DMS 273 (cell line): ENCODE measurements at regions not wholly inside any gene's neighbourhood (a gene's known extent, or its start where the extent isn't known, plus 50 kb on each side); places are given as distances from the start of the nearest gene placed in this dataset.
A peak's percentile ranks its signal among the peaks of the same experiment; 100 is the strongest.

ENCODE experiments used
- DNase-seq: peaks from one replicate; lab custom pipeline; 2025; ENCODE audit not compliant: unreplicated experiment; lab: John Stamatoyannopoulos, UW

DNA sequence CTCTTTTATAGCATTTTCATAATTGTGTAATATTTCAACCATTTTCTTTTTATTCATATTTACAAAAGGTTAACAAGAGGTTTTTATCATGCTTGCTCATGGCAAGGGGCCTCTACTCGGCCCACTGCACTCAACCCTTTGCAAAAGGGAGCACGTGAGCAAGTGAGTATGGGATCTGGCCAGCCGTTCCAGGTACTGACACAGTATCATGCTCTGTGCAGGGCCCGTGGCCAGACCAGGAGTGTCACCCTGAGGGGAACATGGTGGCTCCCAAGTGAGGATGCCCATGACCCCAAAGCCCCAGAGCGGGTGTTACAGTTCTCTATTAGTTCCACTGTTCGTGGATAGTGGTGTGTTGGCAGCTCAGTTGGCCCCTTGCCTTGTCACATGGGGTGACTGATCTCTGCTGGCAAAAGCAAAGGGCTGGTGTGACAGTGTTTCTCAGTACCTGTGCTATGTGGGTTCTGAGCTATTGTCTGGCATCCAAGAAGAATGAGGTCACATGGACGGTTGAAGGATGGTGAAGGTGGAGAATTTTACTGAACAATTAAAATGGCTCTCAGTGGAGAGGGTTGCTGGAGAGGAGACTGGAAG is 777.2 kb upstream of the ADAMTS5 start:
- no peak for DNase-seq

DNA sequence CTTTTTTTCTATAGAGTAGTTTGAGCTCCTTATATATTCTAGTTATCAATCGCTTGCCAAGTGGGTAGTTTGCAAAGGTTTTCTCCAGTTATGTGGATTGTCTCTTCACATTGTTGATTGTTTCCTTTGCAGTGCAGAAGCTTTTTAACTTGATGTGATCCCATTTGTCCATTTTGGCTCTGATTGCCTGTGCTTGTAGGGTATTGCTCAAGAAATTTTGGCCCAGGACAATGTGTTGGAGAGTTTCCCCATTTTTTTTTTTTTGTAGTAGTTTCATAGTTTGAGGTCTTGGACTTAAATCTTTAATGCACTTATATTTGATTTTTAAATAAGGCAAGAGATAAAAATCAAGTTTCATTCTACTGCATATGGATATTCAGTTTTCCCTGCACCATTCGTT is 774.8 kb upstream of the ADAMTS5 start:
- DNase-seq: no peak

DNA sequence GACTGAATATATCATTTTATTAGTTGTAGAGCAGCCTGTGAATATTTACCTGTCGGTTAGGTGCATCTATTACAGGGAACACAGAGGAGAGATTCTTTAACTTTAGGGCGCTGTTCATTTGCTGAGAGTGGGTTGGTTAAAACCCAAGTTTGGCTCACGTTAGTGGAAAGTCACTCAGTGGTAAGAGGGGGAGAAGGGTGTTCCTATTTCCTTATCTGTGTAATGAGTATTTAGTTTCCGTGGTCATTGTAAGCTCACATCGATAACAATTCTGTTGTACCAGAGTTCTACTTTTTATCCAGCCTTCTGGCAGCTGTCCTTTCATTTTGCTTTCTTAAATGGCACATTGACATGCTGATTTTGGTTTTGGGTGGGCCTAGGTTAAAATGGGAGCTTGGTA is 773.2 kb upstream of the ADAMTS5 start:
- no peak for DNase-seq

DNA sequence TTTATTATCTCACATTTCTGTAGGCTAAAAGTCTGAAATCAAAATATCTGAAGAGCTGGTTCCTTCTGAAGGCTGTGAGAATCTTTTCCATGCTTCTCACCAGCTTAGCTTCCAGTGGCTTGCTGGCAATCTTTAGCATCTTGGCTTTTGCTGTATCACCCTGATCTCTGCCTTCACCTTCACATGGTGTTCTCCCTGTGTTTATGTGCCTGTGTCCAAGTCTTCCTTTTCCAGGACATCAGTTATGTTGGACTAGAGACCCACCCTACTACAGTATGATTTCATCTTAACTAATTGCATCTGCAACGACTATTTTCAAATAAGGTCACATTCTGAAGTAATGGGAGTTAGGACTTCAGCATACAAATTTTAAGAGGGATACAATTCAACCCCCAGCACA is 772.3 kb upstream of the ADAMTS5 start:
- no peak for DNase-seq

DNA sequence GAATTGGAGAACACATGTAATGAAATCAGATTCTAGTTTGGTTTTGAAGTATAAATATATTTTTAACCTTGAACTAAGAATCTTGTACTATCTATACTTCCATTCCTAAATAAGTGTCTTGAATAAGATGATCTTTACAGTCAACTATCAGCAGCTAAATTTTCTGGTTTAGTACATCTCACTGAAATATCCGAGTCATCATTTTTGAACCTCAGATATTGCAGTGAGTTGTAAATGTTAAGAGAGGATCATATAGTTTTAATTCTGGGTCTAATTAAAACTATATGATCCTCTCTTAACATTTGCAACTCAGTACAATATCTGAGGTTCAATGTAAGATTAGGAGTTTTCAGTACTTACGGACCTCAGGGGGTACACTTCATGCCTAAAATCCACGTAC is 768.8 kb upstream of the ADAMTS5 start:
- DNase-seq: no peak

DNA sequence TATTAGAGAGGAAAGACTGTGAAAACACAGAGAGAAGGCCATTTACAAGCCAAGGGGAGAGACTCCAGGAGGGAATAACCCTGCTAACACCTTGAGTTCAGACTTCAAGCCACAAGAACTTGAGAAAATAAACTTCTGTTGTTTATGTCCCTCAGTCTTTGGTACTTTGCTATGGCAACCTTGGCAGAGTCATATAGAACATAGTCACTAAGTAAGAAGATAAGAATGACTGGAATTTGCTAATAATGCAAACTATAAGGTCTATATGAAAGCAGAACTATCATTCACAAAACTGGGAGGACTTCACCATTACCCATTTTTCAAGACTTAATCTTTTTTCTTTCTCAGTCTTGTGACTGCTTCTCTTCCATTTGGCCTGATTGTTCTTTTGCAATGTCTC is 767.3 kb upstream of the ADAMTS5 start:
- DNase-seq: no peak

DNA sequence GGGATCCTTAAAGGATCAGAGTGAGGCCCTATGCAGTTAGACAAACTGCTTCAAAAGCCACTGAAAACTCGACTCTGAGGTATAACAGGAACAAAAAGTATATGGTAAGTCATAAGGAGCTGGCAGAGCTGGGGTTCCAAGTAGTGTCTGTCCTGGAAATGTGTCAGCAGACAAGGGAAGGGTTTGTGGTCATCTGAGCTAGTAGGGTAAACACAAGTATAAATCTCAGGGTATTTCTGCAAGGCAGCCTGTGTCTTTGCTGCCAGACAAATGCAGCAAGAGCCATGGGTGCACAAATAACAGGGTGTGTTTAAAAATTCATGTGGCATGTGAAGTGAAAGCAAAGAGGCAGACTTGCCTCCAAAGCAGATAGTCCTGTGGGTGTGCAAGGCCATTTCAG is 759.0 kb upstream of the ADAMTS5 start:
- DNase-seq: no peak

DNA sequence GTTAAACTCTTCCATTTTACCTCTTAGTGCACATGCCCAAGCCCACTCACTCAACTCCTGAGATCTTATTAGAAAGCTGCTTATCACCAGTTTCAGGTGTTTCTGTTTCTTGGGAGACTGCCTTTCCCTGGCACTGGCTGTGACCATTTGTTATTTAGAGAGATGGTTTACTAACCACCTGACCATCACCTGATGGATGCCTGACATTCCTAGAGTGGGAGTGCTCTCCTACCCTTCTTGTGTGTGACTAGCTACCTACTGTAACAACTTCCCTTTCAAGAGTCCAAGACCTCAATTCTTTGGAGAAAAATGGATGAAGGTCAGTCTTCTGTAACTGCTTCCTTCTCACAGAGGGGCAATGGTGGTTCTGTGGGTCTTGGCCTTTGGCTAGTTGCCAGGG is 755.2 kb upstream of the ADAMTS5 start:
- no peak for DNase-seq

DNA sequence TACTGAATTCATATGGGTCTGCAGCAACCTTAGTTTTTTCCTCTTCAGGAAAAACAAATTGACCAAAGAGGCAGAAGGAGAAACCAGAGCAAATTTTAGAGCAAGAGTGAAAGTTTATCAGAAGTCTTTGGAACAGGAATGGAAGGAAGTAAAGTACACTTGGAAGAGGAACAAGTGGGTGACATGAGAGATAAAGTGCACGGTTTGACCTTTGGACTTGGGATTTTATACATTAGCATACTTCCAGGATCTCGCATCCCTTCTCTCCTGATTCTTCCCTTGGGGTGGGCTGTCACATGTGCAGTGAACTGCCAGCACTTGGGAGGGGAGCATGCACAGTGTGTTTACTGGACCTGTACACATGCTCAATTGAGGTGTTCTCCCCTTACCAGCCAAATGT is 754.8 kb upstream of the ADAMTS5 start:
- DNase-seq: no peak

DNA sequence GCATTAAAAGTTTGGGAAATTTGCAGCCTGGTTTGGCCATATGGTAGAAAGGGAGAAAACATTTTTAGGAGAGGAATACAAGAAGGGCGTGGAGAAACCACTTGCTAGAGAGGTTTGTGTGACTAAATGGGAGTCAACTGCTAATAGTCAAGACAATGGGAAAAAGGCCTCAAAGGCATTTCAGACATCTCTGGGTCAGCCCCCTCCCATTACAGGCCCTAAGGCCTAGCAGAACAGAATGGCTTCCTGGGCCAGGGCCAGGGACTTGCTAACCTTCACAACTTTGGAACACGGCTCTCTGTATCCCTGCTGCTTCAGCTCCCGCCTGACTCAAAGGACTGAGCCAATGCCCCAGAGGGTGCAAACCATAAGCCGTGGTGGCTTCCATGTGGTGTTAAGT is 752.3 kb upstream of the ADAMTS5 start:
- DNase-seq: no peak

DNA sequence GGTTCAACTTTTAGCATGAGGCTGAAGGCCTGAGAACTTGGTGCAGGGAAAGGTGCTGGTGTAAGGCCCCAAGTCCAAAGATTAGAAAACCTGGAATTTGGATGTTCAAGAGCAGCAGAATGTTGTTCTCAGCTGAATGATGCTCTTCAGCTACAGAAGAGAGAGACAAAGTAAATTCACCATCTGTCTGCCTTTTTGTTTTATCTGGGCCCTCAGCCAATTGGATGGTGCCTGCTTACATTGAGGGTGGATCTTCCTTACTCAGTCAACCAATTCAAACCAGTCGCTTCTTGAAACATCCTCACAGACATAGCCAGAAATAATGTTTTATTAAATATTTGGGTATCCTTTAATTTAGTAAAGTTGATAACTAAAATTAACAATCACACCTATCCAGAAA is 748.2 kb upstream of the ADAMTS5 start:
- no peak for DNase-seq

DNA sequence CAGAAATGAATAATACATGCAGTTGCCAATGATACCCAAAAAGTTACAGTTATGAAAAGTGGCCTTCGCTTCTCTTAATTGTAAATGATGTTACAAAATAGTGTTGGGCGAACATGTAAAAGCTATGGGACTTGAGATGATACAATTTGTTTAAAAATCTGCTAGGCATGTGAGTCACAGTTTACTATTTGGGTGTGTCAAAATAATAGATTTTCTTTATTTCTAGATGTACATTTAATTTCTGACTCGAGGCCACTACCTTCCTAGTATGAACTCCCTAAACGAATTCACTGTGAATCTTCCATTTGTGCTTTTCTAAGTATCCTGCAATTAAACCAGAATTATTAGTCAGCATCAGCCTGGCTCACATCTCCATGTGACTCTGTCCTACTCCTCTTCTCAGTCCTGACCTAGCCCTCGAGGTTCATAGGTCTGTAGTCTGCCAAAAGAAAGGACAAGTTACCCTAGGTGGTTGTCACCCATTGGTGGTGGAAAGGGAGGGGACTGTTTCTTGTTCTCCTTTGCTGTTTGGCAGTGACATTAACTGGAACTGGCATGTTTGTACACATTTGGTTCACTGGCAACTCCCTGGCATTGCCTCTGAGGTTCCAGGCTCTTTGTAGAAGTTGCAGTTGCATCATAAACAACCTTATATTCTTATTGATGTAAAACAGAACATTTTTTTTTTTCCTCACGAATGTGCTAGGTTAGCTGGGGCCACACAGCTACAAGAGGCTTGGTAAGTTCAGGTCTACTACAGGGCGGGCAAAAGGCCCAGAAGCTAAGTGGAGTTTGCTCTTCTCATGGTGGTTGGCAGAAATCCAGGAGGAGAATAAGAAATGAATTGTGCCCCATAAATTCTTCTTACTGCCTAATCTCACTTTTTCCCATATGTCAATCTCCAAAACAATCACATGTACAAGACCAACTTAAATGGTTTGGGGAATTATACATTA is 746.5 kb upstream of the ADAMTS5 start:
- no peak for DNase-seq

DNA sequence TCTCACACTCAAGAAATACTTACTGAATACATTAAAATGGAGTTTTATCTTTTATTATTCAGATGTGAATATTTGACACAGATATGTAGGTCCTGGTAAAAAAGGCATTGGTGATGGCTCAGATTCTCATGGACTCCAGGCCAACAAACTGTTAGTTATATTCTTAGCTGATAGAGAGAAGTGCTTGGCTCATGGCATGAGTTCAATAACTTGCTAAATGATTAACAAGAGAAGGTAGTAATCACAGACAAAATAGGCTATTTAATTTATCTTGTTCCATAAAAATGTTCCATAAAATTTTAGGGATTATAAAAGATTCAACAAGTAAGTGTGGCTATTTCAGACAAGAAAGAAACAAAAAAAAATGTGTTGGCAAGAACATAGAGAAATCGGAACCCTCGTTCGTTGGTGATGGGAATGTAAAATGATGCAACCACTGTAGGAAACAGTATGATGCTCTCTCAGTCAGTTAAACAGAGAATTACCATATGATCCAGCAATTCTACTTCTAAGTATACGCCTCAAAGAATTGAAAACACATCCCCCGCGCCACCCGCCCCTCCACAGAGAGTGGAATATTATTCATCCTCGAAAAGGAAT is 737.8 kb upstream of the ADAMTS5 start:
- no peak for DNase-seq

DNA sequence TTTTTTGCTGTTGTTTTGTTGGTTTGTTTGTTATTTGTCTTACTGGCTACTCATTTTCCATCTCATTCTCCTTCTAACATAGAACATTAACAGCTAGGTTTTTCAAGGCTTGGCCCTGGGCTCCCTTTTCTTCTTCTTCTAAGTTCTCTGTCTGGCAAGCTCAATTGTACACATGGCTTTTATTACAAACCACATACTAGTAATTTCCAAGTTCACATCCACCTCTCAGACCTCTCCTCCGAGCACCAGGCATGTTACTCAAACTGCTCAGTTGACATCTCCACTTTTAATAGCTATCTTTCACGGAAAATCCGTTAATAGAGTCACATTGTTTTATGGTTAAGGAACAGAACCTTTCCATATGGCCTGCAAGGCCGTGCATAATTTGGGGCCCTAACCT is 736.9 kb upstream of the ADAMTS5 start:
- no peak for DNase-seq

DNA sequence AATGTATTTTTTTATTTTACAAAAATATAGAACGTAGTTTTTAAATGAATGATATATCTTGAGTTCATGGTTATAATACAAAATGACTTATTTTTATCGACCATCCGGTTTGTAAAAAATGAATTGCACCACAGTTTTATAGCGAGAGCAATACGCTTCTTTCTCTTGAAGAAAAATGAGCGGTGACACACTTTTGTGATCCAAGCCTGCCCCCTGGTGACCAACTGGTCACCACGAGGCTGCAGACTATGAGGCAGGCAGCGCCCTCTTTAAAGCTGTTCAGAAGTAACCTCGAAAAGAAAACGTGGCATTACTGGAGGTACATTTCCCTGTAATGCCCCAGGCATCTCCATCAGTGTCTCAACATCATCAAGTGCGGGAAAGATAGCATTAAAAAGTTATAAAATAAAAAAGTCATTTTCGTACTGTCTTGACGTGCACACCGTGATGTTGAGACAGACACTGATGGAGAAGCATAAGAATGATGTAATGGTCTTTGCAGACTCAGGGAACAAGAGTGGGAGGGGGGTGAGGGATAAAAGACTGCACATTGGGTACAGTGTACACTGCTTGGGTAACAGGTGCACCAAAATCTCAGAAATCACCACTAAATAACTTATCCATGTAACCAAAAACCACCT is 734.2 kb upstream of the ADAMTS5 start:
- DNase-seq: peak; percentile 84

DNA sequence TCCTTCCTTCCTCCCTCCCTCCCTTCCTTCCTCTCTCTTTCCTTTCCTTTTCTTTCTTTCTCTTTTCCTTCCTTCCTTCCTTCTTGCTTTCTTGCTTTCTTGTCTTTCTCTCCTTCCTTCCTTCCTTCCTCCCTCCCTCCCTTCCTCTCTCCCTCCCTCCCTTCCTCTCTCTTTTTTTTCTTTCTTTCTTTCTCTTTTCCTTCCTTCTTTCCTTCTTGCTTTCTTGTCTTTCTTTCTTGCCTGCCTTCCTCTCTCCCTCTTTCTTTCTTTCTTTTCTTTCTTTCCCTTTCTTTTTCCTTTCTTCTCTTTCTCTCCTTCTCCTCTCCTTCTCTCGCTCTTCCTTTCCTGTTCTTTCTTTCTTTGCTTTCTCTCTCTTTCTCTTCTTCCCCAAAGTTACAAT is 728.4 kb upstream of the ADAMTS5 start:
- no peak for DNase-seq

DNA sequence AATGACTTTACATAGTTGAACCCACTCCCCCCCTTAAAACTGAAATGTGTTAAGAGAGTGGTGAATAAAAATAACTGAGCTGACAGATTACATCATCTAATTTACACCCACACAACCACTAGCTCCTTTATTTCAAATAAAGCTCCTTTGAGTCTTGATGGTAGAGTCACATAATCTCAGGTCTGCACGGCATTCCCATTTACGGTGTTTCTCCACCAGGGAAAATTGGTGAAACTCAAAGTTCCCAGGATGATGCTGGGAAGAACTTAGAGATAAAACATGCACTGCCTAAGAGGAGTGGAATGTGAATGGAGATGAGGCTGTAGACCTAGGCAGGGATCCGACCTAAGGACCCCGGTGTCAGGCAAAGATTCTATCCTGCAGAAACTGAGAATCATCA is 727.8 kb upstream of the ADAMTS5 start:
- no peak for DNase-seq

DNA sequence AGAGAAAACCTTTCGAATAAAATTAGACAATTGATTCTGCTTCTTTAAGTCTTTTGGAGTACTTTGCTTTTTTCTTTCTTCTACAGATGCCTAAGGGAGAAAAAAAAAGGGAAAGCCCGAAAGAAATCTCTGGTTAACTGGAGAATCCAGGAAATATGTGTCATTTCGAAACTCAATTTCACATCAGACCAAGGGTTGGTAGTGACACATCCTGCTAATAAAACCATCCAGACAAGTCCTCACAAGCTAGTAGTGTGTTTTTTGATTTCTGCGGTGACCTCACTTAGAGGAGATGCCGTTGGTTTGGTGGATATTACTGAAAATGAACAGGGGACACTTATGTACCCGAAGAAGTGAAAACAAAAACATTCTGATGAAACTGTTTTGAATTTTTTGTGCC is 726.5 kb upstream of the ADAMTS5 start:
- no peak for DNase-seq

DNA sequence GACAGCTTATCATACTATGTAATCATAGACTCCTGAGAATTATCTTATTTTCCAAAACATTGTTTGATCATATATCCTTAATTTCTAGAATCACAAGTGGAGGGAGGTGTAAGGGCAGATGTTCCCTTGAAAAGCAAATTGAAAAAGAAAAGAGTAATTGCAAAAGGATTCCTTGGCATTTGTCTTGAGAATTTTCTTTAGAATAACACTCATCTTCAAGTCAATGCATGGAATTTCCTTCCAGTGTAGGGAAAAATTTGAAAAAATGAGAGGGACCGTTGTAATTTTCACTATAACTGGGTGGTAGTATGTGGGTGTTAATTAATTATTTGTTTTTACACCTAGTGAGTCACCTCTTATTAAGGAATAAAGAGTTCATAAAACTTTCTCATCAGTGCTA is 724.6 kb upstream of the ADAMTS5 start:
- DNase-seq: no peak

DNA sequence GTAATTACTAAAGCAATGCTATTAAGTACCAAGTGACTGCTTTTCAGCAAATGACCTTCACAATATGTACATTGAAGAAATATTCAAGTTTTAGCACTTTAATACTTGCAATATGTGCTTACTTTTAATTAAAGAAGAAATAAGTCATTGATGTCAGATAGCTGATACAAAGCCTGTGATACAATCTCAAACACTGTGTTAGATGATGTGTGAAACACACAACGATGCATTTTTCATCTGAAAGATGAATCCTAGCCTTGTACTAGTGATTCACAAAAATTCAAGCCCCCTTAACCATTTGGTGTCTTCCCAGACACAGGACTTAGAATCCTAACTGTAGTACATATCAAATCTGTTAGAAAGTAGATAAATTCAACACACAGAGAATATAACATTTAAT is 724.1 kb upstream of the ADAMTS5 start:
- DNase-seq: no peak

DNA sequence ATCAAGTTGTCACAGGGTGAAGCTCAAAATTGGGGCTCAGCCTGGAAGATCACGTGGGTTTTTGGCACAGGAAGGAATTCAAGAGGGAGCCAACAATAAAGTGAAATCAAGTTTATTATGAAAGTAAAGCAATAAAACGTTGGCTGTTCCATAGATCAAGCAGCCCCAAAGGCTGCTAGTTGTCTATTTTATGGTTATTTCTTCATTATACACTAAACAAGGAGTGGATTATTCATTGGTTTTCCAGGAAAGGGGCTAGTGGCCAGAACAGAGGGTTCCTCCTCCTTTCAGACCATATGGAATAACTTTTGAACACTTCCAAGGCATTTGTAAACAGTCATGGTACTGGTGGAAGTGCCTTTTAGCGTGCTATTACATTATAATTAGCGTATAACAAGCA is 723.5 kb upstream of the ADAMTS5 start:
- no peak for DNase-seq

DNA sequence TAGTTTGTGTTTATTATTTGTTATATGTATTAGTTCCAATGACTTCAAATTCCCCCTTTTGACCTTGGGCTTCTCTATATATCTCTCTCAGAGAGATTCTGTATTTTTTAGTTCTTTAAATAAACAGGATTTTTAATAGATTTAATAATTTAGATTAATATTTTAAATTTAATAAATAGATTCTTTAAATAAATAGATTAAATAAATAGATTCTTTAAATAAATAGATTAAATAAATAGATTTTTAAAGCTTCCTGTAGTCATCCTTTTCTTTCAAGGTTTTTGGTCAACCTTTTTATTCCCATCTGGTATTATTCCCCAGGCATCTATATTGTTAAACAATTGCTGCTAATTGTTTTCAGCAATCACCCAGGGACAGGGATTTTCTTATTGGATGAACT is 721.9 kb upstream of the ADAMTS5 start:
- DNase-seq: no peak
